IMR-90 (cell line): ENCODE measurements at regions not wholly inside any gene's neighbourhood (a gene's known extent, or its start where the extent isn't known, plus 50 kb on each side); places are given as distances from the start of the nearest gene placed in this dataset.
A peak's percentile ranks its signal among the peaks of the same experiment; 100 is the strongest.

Experiments used
- ATAC-seq: fragments of 200-7000 bp; cut with Tn5 transposase; 2 replicates; pipeline ENCODE4 v1.9.1; 2020; ENCODE audit warnings: low read depth, mild to moderate bottlenecking, moderate library complexity
- BruUV-seq: library from RNA; stranded (reverse); fragments of 400-500 nt; replicated peaks from 2 replicates; lab custom pipeline; 2021; lab: Mats Ljungman, UMichigan
- CTCF ChIA-PET: fragments of 300-600 bp; formaldehyde crosslinking; extraction: SDS; loops from one replicate; lab custom pipeline; 2021; ENCODE audit warnings: antibody characterized with exemption; lab: Yijun Ruan, JAX
- POLR2A ChIA-PET: fragments of 300-600 bp; sonication (Branson Sonifier 250); formaldehyde crosslinking; loops from one replicate; lab custom pipeline; 2022; ENCODE audit warnings: antibody characterized with exemption; ENCODE audit not compliant: unreplicated experiment; lab: Charles Lee
- DNase-seq: peaks from one replicate; pipeline ENCODE4 v3.0.0; 2013
- H2AFZ ChIP-seq: replicated peaks from 2 replicates; pipeline ENCODE3; 2013; ENCODE audit warnings: low read length, mild to moderate bottlenecking; ENCODE audit not compliant: poor library complexity
- H2AK5ac ChIP-seq: 2 replicates; pipeline ENCODE4 v1.6.1; 2013; ENCODE audit warnings: low read depth, low read length, inconsistent platforms
- H2AK9ac ChIP-seq: replicated peaks from 2 replicates; pipeline ENCODE3; 2013; ENCODE audit warnings: mild to moderate bottlenecking, low read depth, low read length, moderate library complexity; ENCODE audit not compliant: poor library complexity
- H2BK120ac ChIP-seq: 2 replicates; pipeline ENCODE4 v1.6.1; 2013; ENCODE audit warnings: low read depth, low read length, inconsistent platforms
- H2BK15ac ChIP-seq: 3 replicates; pipeline ENCODE4 v1.6.1; 2013; ENCODE audit warnings: low read depth, low read length, inconsistent platforms
- H2BK20ac ChIP-seq: 2 replicates; pipeline ENCODE4 v1.6.1; 2013; ENCODE audit warnings: low read depth, mild to moderate bottlenecking, inconsistent platforms, low read length, moderate library complexity
- H2BK5ac ChIP-seq: 2 replicates; pipeline ENCODE4 v1.6.1; 2013; ENCODE audit warnings: mild to moderate bottlenecking, low read depth, low read length, inconsistent platforms; ENCODE audit not compliant: poor library complexity, severe bottlenecking
- H3K14ac ChIP-seq: replicated peaks from 2 replicates; pipeline ENCODE4 v1.6.1; 2013; ENCODE audit warnings: low read depth, low read length, inconsistent platforms
- H3K18ac ChIP-seq: 2 replicates; pipeline ENCODE4 v1.6.1; 2013; ENCODE audit warnings: low read depth, low read length, control low read depth
- H3K23ac ChIP-seq: 2 replicates; pipeline ENCODE4 v1.6.1; 2013; ENCODE audit warnings: low read depth, low read length, inconsistent platforms
- H3K27ac ChIP-seq: 2 replicates; pipeline ENCODE4 v1.5.1; 2013; ENCODE audit warnings: mild to moderate bottlenecking, control low read depth, low read length; ENCODE audit not compliant: insufficient read depth
- H3K27me3 ChIP-seq: 2 replicates; pipeline ENCODE4 v1.6.1; 2013; ENCODE audit warnings: low read length; ENCODE audit not compliant: control insufficient read depth, insufficient read depth
- H3K36me3 ChIP-seq: 2 replicates; pipeline ENCODE4 v1.6.1; 2013; ENCODE audit warnings: low read length, mixed read lengths; ENCODE audit not compliant: control insufficient read depth, insufficient read depth
- H3K4ac ChIP-seq: 2 replicates; pipeline ENCODE4 v1.6.1; 2013; ENCODE audit warnings: low read depth, low read length, inconsistent platforms
- H3K4me1 ChIP-seq: 2 replicates; pipeline ENCODE4 v1.6.1; 2013; ENCODE audit warnings: low read length, mixed read lengths; ENCODE audit not compliant: control insufficient read depth, insufficient read depth
- H3K4me2 ChIP-seq: 2 replicates; pipeline ENCODE4 v1.6.1; 2013; ENCODE audit warnings: low read depth, mild to moderate bottlenecking, control low read depth, low read length, moderate library complexity
- H3K4me3 ChIP-seq: 2 replicates; pipeline ENCODE4 v1.5.1; 2013; ENCODE audit warnings: low read depth, mild to moderate bottlenecking, control low read depth, low read length, moderate library complexity; ENCODE audit not compliant: insufficient read depth
- H3K56ac ChIP-seq: 2 replicates; pipeline ENCODE4 v1.6.1; 2013; ENCODE audit warnings: low read length, inconsistent platforms; ENCODE audit not compliant: insufficient read depth; ENCODE audit errors: extremely low read depth
- H3K79me1 ChIP-seq, 2 experiments: 2 replicates each; pipeline ENCODE4 v1.6.1; 2013; ENCODE audit warnings: low read length in 2 of 2, inconsistent platforms in 1 of 2, low read depth in 1 of 2
- H3K9ac ChIP-seq: 2 replicates; pipeline ENCODE4 v1.6.1; 2013; ENCODE audit warnings: low read depth, low read length, control low read depth
- H3K9me1 ChIP-seq: 2 replicates; pipeline ENCODE4 v1.6.1; 2013; ENCODE audit warnings: low read length, inconsistent platforms; ENCODE audit not compliant: insufficient read depth
- H3K9me3 ChIP-seq: 2 replicates; pipeline ENCODE4 v1.6.1; 2013; ENCODE audit warnings: low read length; ENCODE audit not compliant: control insufficient read depth, insufficient read depth
- H4K20me1 ChIP-seq: 2 replicates; pipeline ENCODE4 v1.6.1; 2013; ENCODE audit warnings: low read length, inconsistent platforms; ENCODE audit not compliant: insufficient read depth
- H4K5ac ChIP-seq: 2 replicates; pipeline ENCODE4 v1.6.1; 2013; ENCODE audit warnings: mild to moderate bottlenecking, low read depth, low read length, control low read depth
- H4K8ac ChIP-seq, 2 experiments: 2 replicates each; pipeline ENCODE4 v1.6.1; 2013; ENCODE audit warnings: low read depth in 2 of 2, low read length in 2 of 2, control low read depth in 1 of 2, inconsistent platforms in 1 of 2
- H4K91ac ChIP-seq: 2 replicates; pipeline ENCODE4 v1.6.1; 2013; ENCODE audit warnings: low read depth, low read length, inconsistent platforms; ENCODE audit not compliant: insufficient read depth
- POLR2A ChIP-seq: IDR thresholded peaks from 2 replicates; pipeline ENCODE4 v1.6.1; 2012; ENCODE audit warnings: mild to moderate bottlenecking, low read depth, low read length
- RAD21 ChIP-seq: IDR thresholded peaks from 2 replicates; pipeline ENCODE4 v1.6.1; 2012; ENCODE audit warnings: low read length, improper control_type of control experiment
- SMC3 ChIP-seq: fragments of 150-350 bp; IDR thresholded peaks from 2 replicates; pipeline ENCODE4 v1.6.1; 2016; ENCODE audit warnings: low read depth, mild to moderate bottlenecking, antibody characterized with exemption, low read length, moderate library complexity
- WGBS, 2 experiments: methylation state at CpG; one replicate each; pipeline versions ENCODE4 v1.1.5 to v1.1.7; 2013; ENCODE audit warnings: missing lambda C conversion rate in 2 of 2; ENCODE audit not compliant: insufficient read length in 1 of 2; ENCODE audit errors: extremely low coverage in 2 of 2; 5-methylcytosine and 5-hydroxymethylcytosine counted together
- dilution Hi-C: fragments of 300-500 bp; cut with HindIII; formaldehyde crosslinking; loops from one replicate; pipeline ENCODE4 v1.14.3; 2018; ENCODE audit warnings: low sequenced_read_pairs; ENCODE audit not compliant: unreplicated experiment
- in situ Hi-C: fragments of 300-500 bp; cut with MboI; formaldehyde crosslinking; loops from 3 replicates; pipeline ENCODE4 v1.14.3; 2019; ENCODE audit warnings: low sequenced_read_pairs, inconsistent platforms, mixed read lengths
- intact Hi-C: fragments of 100-400 bp; cut with micrococcal nuclease; formaldehyde crosslinking; loops from 2 replicates; pipeline ENCODE4 v1.10.0; 2022

DNA sequence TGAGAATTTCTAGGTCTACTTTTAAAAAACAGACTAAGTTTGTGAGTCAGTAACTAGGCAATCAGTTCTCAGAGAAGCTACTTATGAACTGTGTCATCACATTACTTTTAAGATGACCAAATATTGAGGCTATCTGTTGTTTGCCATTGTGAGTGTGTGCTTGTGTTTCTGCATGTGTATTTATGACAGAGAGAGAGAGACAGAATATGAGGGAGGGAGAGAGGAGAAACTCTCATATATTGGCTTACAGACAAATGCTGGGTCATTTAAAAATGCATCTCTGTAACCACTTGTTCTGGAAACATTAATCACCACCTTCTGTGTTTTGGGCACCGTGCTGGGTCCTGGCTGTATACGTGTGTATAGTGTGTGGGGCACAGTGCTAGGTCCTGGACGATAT lies 161.5 kb upstream of the FRMD6 start:
- H2AFZ ChIP-seq = no peak overlapping the region
- no peak overlapping the region; the same call in 1 of the 2 replicates for H3K4me2 ChIP-seq
- CTCF ChIA-PET = no interaction called here
- no peaks in the 10 kb centered on the region; a peak in 1 of 4 replicates for H3K79me1 ChIP-seq
- no peak overlapping the region for H4K91ac ChIP-seq
- H3K9ac ChIP-seq = no peak overlapping the region
- H3K9me3 ChIP-seq = 0 out of 2 replicates have a peak, but pooled peaks cover 2% of the 10 kb centered on the region
- peaks cover 12% of the 10 kb centered on the region; the same call in 1 of the 2 replicates for H3K9me1 ChIP-seq
- dilution Hi-C loops (no loop called here), intact Hi-C loops (no loop called here), in situ Hi-C loops (no loop called here)
- no peaks in the 10 kb centered on the region for H3K36me3 ChIP-seq
- BruUV-seq = no TSS peak
- H3K27ac ChIP-seq = no peak overlapping the region
- H2BK120ac ChIP-seq = peak overlapping the region; percentile 5; the same call in 1 of the 2 replicates
- no peak overlapping the region; the same call in 1 of the 2 replicates for H3K18ac ChIP-seq
- H2AK9ac ChIP-seq = peak overlapping the region; percentile 70
- ATAC-seq (peak; percentile 72), DNase-seq (peak; percentile 83)
- H2BK15ac ChIP-seq = peak overlapping the region; percentile 96; the same call in 1 of the 3 replicates
- TF ChIP-seq RAD21 (0 out of 2 replicates have a peak, but pooled peaks have one; percentile 6), SMC3 (peak; percentile 20; the same call in 1 of the 2 replicates), POLR2A (no peak)
- no CpG with 5 or more reads among the region's 3 CpGs for WGBS, 2 experiments
- peak overlapping the region; percentile 27; the same call in 1 of the 2 replicates for H2BK20ac ChIP-seq
- H3K14ac ChIP-seq = peak overlapping the region; percentile 34; the same call in 1 of the 2 replicates
- H2AK5ac ChIP-seq = peak overlapping the region; percentile 74; the same call in 1 of the 2 replicates
- POLR2A ChIA-PET = no interaction called here
- H4K8ac ChIP-seq = peak overlapping the region in 1 of 2 experiments; percentile 22; a peak in 2 of 4 replicates
- H4K5ac ChIP-seq = no peak overlapping the region
- no peak overlapping the region for H3K56ac ChIP-seq
- peak overlapping the region; percentile 64 for H2BK5ac ChIP-seq
- H3K4ac ChIP-seq = peak overlapping the region; percentile 51; the same call in 1 of the 2 replicates
- H3K27me3 ChIP-seq = no peaks in the 10 kb centered on the region
- H3K4me3 ChIP-seq = no peak overlapping the region
- no peaks in the 10 kb centered on the region for H4K20me1 ChIP-seq
- H3K4me1 ChIP-seq = peaks cover 15% of the 10 kb centered on the region
- no peak overlapping the region for H3K23ac ChIP-seq
